ENCODE measurements at regions not wholly inside any gene's neighbourhood (a gene's known extent, or its start where the extent isn't known, plus 50 kb on each side); places are given as distances from the start of the nearest gene placed in this dataset.

GRCh38 chr9:86655147-86655546 is 292.2 kb downstream of the GAS1 start:
- Histone ChIP-seq H3K9ac (ENCODE audit: low read length in 3 of 3) (no peak overlapping the region), H3K27ac (ENCODE audit: low read depth in 2 of 2, low read length in 2 of 2) (no peak overlapping the region), H3K4me3 (ENCODE audit: low read length in 3 of 3) (no peak overlapping the region), H3K27me3 (ENCODE audit: control insufficient read depth, insufficient read depth, low read length) (no peaks in the 10 kb centered on the region), H3K36me3 (ENCODE audit: control insufficient read depth in 2 of 3, insufficient read depth in 3 of 3, low read length in 3 of 3) (no peaks in the 10 kb centered on the region), H3K4me1 (ENCODE audit: control insufficient read depth in 2 of 3, insufficient read depth in 2 of 3, low read depth in 1 of 3, low read length in 3 of 3) (no peaks in the 10 kb centered on the region), H3K9me3 (ENCODE audit: control insufficient read depth in 2 of 3, insufficient read depth in 1 of 3, low read length in 3 of 3) (no peaks in the 10 kb centered on the region)
- TF ChIP-seq CTCF (IDR thresholded peaks at IDR 0.05; ENCODE audit: borderline replicate concordance, extremely low read depth, insufficient read depth) = no peak
- DNase-seq (no peak), FAIRE-seq (no peak)
- intact Hi-C loops (cut with DNase I) = no loop called here

GRCh38 chr9:86653466-86653865 is 293.8 kb downstream of the GAS1 start:
- no peaks in the 10 kb centered on the region for H3K4me1 ChIP-seq (ENCODE audit: control insufficient read depth in 2 of 3, insufficient read depth in 2 of 3, low read depth in 1 of 3, low read length in 3 of 3)
- H3K9ac ChIP-seq (ENCODE audit: low read length in 3 of 3) = no peak overlapping the region
- no peak for TF ChIP-seq CTCF (IDR thresholded peaks at IDR 0.05; ENCODE audit: borderline replicate concordance, extremely low read depth, insufficient read depth)
- no peak overlapping the region for H3K4me3 ChIP-seq (ENCODE audit: low read length in 3 of 3)
- no peaks in the 10 kb centered on the region for H3K27me3 ChIP-seq (ENCODE audit: control insufficient read depth, insufficient read depth, low read length)
- H3K36me3 ChIP-seq (ENCODE audit: control insufficient read depth in 2 of 3, insufficient read depth in 3 of 3, low read length in 3 of 3) = no peaks in the 10 kb centered on the region
- no peaks in the 10 kb centered on the region for H3K9me3 ChIP-seq (ENCODE audit: control insufficient read depth in 2 of 3, insufficient read depth in 1 of 3, low read length in 3 of 3)
- no peak overlapping the region for H3K27ac ChIP-seq (ENCODE audit: low read depth in 2 of 2, low read length in 2 of 2)
- DNase-seq = peak in 1 of 5 donors; percentile 38
- intact Hi-C loops (cut with DNase I) = no loop called here
- no peak for FAIRE-seq

GRCh38 chr9:86652736-86653135 is 294.6 kb downstream of the GAS1 start:
- H3K27me3 ChIP-seq (ENCODE audit: control insufficient read depth, insufficient read depth, low read length) = no peaks in the 10 kb centered on the region
- H3K4me3 ChIP-seq (ENCODE audit: low read length in 3 of 3) = no peak overlapping the region
- intact Hi-C loops (cut with DNase I) = no loop called here
- H3K9me3 ChIP-seq (ENCODE audit: control insufficient read depth in 2 of 3, insufficient read depth in 1 of 3, low read length in 3 of 3) = no peaks in the 10 kb centered on the region
- H3K27ac ChIP-seq (ENCODE audit: low read depth in 2 of 2, low read length in 2 of 2) = no peak overlapping the region
- H3K4me1 ChIP-seq (ENCODE audit: control insufficient read depth in 2 of 3, insufficient read depth in 2 of 3, low read depth in 1 of 3, low read length in 3 of 3) = no peaks in the 10 kb centered on the region
- TF ChIP-seq CTCF (IDR thresholded peaks at IDR 0.05; ENCODE audit: borderline replicate concordance, extremely low read depth, insufficient read depth) = no peak
- H3K9ac ChIP-seq (ENCODE audit: low read length in 3 of 3) = no peak overlapping the region
- FAIRE-seq (no peak), DNase-seq (no peak)
- no peaks in the 10 kb centered on the region for H3K36me3 ChIP-seq (ENCODE audit: control insufficient read depth in 2 of 3, insufficient read depth in 3 of 3, low read length in 3 of 3)

GRCh38 chr9:86649913-86650312 is 295.7 kb upstream of the TUT7 start:
- intact Hi-C loops (cut with DNase I) = no loop called here
- DNase-seq (no peak), FAIRE-seq (no peak)
- no peaks in the 10 kb centered on the region for H3K4me1 ChIP-seq (ENCODE audit: control insufficient read depth in 2 of 3, insufficient read depth in 2 of 3, low read depth in 1 of 3, low read length in 3 of 3)
- H3K9ac ChIP-seq (ENCODE audit: low read length in 3 of 3) = no peak overlapping the region
- no peak overlapping the region for H3K27ac ChIP-seq (ENCODE audit: low read depth in 2 of 2, low read length in 2 of 2)
- H3K4me3 ChIP-seq (ENCODE audit: low read length in 3 of 3) = no peak overlapping the region
- H3K36me3 ChIP-seq (ENCODE audit: control insufficient read depth in 2 of 3, insufficient read depth in 3 of 3, low read length in 3 of 3) = no peaks in the 10 kb centered on the region
- H3K9me3 ChIP-seq (ENCODE audit: control insufficient read depth in 2 of 3, insufficient read depth in 1 of 3, low read length in 3 of 3) = no peaks in the 10 kb centered on the region
- TF ChIP-seq CTCF (IDR thresholded peaks at IDR 0.05; ENCODE audit: borderline replicate concordance, extremely low read depth, insufficient read depth) = no peak
- no peaks in the 10 kb centered on the region for H3K27me3 ChIP-seq (ENCODE audit: control insufficient read depth, insufficient read depth, low read length)
